Type B pancreatic cell (in vitro differentiated cells): ENCODE measurements at regions not wholly inside any gene's neighbourhood (a gene's known extent, or its start where the extent isn't known, plus 50 kb on each side); places are given as distances from the start of the nearest gene placed in this dataset.

Experiments
- DNase-seq: peaks from one replicate; pipeline ENCODE4 v3.0.0; 2021; ENCODE audit warnings: mixed read lengths; ENCODE audit not compliant: unreplicated experiment; ENCODE audit errors: extremely low spot score
- H3K27ac Mint-ChIP-seq: 2 replicates; pipeline ENCODE4 v1.8.0; 2021; ENCODE audit warnings: mild to moderate bottlenecking, mixed read lengths
- H3K27me3 Mint-ChIP-seq: 2 replicates; pipeline ENCODE4 v1.8.0; 2021; ENCODE audit warnings: mixed read lengths
- H3K36me3 Mint-ChIP-seq: 2 replicates; pipeline ENCODE4 v1.8.0; 2021; ENCODE audit warnings: mixed read lengths
- H3K4me1 Mint-ChIP-seq: one replicate; pipeline ENCODE4 v1.8.0; 2021; ENCODE audit warnings: mixed read lengths; ENCODE audit not compliant: unreplicated experiment
- H3K4me3 Mint-ChIP-seq: 2 replicates; pipeline ENCODE4 v1.8.0; 2021; ENCODE audit warnings: mild to moderate bottlenecking, mixed read lengths
- H3K9me3 Mint-ChIP-seq: 2 replicates; pipeline ENCODE4 v1.8.0; 2021; ENCODE audit warnings: mixed read lengths
- CTCF ChIP-seq: fragments of 200-600 bp; sonication (generic); conservative IDR thresholded peaks from 2 replicates; pipeline ENCODE4 v1.5.0; 2021; ENCODE audit warnings: antibody characterized with exemption, mild to moderate bottlenecking

GRCh38 chr6:105539911-105540310 is 137.0 kb upstream of the PREP start:
- no peaks in the 10 kb centered on the region for H3K27me3 Mint-ChIP-seq
- no peaks in the 10 kb centered on the region for H3K36me3 Mint-ChIP-seq
- TF ChIP-seq CTCF, result no peak
- no peaks in the 10 kb centered on the region for H3K9me3 Mint-ChIP-seq
- DNase-seq, result no peak
- no peak overlapping the region for H3K27ac Mint-ChIP-seq
- H3K4me1 Mint-ChIP-seq, result no peaks in the 10 kb centered on the region
- no peak overlapping the region for H3K4me3 Mint-ChIP-seq

DNA sequence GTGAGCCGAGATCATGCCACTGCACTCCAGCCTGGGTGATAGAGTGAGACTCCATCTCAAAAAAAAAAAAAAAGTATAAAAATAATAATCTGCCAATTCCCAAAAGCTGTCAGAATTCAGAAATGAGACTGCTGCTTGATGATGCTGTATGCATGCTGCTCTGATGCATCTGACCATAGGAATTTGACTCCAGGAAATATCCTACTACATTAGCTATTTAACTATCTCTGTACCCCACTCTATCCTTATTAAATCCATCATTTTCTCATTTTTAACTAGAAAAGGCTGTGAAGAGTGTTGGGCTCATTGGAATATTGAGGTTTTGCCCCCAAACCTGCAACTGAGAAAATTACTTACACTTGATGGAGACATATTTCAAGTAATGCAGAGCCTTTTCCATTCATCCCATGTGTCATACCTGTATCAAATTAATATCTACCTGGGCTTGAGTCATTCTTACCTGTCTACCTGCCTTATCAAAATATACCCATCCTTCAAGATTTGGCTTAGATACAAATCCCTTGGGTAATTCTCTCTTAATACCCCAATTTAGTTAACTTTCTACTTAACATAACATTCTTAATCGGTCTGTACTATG is 135.2 kb upstream of the PREP start:
- TF ChIP-seq CTCF, result no peak

GRCh38 chr6:105536961-105537360 is 134.1 kb upstream of the PREP start:
- peaks cover 5% of the 10 kb centered on the region for H3K27me3 Mint-ChIP-seq
- no peak overlapping the region for H3K27ac Mint-ChIP-seq
- no peak overlapping the region for H3K4me3 Mint-ChIP-seq
- no peaks in the 10 kb centered on the region for H3K9me3 Mint-ChIP-seq
- TF ChIP-seq CTCF, result no peak
- H3K4me1 Mint-ChIP-seq, result no peaks in the 10 kb centered on the region
- no peak for DNase-seq
- no peaks in the 10 kb centered on the region for H3K36me3 Mint-ChIP-seq

More for the DNA sequence above, 135.2 kb upstream of the PREP start:
- Mint-ChIP-seq H3K9me3 (no peaks in the 10 kb centered on the region), H3K4me3 (no peak overlapping the region), H3K27ac (no peak overlapping the region), H3K27me3 (no peaks in the 10 kb centered on the region), H3K36me3 (no peaks in the 10 kb centered on the region), H3K4me1 (no peaks in the 10 kb centered on the region)
- no peak for DNase-seq

GRCh38 chr6:105533301-105533700 is 130.4 kb upstream of the PREP start:
- Mint-ChIP-seq H3K36me3 (no peaks in the 10 kb centered on the region), H3K27me3 (peaks cover 7% of the 10 kb centered on the region), H3K4me3 (no peak overlapping the region), H3K27ac (no peak overlapping the region), H3K9me3 (no peaks in the 10 kb centered on the region), H3K4me1 (no peaks in the 10 kb centered on the region)
- no peak for TF ChIP-seq CTCF
- no peak for DNase-seq

DNA sequence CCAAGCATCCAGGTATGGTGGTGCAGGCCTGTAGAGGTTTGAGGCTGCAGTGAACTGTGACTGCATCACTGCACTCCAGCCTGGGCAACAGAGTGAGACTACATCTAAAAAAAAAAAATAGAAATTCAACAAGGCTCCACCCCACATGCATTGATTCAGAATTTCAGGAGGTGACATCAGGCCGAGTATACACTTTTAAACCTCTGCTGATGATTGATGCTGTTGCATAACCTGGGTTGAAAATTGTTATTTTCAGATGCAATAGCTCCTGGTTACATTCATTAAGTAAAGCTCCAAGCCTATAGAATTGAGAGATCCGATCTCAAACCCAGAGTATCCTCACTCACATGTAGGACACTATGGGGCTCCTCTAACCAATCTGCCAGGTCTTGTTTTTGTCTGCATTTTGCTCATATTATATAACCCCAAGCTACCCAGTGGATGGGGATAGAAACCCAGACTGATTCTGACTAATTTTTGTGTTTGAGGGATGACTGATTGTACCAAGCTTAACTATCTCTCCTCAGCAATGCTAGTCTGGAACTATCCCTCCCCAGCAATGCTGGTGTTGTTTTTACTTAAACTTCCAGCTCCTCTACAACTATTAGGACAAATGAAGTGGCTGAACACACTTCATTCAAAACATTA is 123.5 kb upstream of the PREP start:
- Mint-ChIP-seq H3K4me3 (no peak overlapping the region), H3K4me1 (no peaks in the 10 kb centered on the region), H3K27ac (no peak overlapping the region), H3K9me3 (no peaks in the 10 kb centered on the region), H3K36me3 (no peaks in the 10 kb centered on the region), H3K27me3 (no peaks in the 10 kb centered on the region)
- no peak for DNase-seq
- TF ChIP-seq CTCF, result no peak
